Fibroblast of lung (primary cell): ENCODE measurements at regions not wholly inside any gene's neighbourhood (a gene's known extent, or its start where the extent isn't known, plus 50 kb on each side); places are given as distances from the start of the nearest gene placed in this dataset.

ENCODE experiments used
- DNase-seq, 2 donors: peaks; one replicate each; pipeline versions ENCODE4 v3.0.0 to v3.0.0-alpha.2; 2010; ENCODE audit warnings: low read depth in 2 of 2
- H2AFZ ChIP-seq: 2 replicates; pipeline ENCODE4 v1.5.1; 2012; ENCODE audit warnings: low read length, control low read depth, inconsistent platforms
- H3K27ac ChIP-seq: 2 replicates; pipeline ENCODE4 v1.5.1; 2011; ENCODE audit warnings: low read length, control low read depth; ENCODE audit not compliant: insufficient read depth
- H3K27me3 ChIP-seq: 2 replicates; pipeline ENCODE4 v1.5.1; 2011; ENCODE audit warnings: mild to moderate bottlenecking, low read length; ENCODE audit not compliant: control insufficient read depth, insufficient read depth
- H3K36me3 ChIP-seq: 2 replicates; pipeline ENCODE4 v1.5.1; 2011; ENCODE audit warnings: low read length; ENCODE audit not compliant: control insufficient read depth, insufficient read depth
- H3K4me1 ChIP-seq: 2 replicates; pipeline ENCODE4 v1.5.1; 2011; ENCODE audit warnings: low read length; ENCODE audit not compliant: control insufficient read depth, insufficient read depth; ENCODE audit errors: extremely low read depth
- H3K4me2 ChIP-seq: 2 replicates; pipeline ENCODE4 v1.5.1; 2011; ENCODE audit warnings: low read length, control low read depth; ENCODE audit not compliant: insufficient read depth; ENCODE audit errors: extremely low read depth
- H3K4me3 ChIP-seq, 4 experiments: fragments of 200-600 bp in 1 of 4; sonication (generic) in 1 of 4; replicated peaks in 1 of 4; 2 replicates each; pipeline ENCODE4 v1.5.1; 2011 to 2016; ENCODE audit warnings: low read length in 4 of 4, low read depth in 3 of 4, mild to moderate bottlenecking in 3 of 4, control low read depth in 2 of 4, inconsistent platforms in 1 of 4, mixed read lengths in 1 of 4; ENCODE audit not compliant: insufficient read depth in 1 of 4; ENCODE audit errors: control extremely low read depth in 1 of 4
- H3K79me2 ChIP-seq: 2 replicates; pipeline ENCODE4 v1.5.1; 2012; ENCODE audit warnings: mild to moderate bottlenecking, low read length, inconsistent platforms; ENCODE audit not compliant: control insufficient read depth, insufficient read depth
- H3K9ac ChIP-seq: 2 replicates; pipeline ENCODE4 v1.5.1; 2011; ENCODE audit warnings: mild to moderate bottlenecking, low read length, control low read depth; ENCODE audit not compliant: insufficient read depth
- H3K9me3 ChIP-seq: 2 replicates; pipeline ENCODE4 v1.5.1; 2012; ENCODE audit warnings: low read depth, low read length; ENCODE audit not compliant: control insufficient read depth, insufficient read depth
- H4K20me1 ChIP-seq: 2 replicates; pipeline ENCODE4 v1.5.1; 2011; ENCODE audit warnings: low read length; ENCODE audit not compliant: control insufficient read depth, insufficient read depth; ENCODE audit errors: extremely low read depth
- CTCF ChIP-seq, 2 donors: IDR thresholded peaks in 1 of 2; conservative IDR thresholded peaks in 1 of 2; 1 replicate in 1 of 2; 2 replicates in 1 of 2; pipeline ENCODE4 v1.5.1; 2011 to 2012; ENCODE audit warnings: low read length in 2 of 2, control low read depth in 1 of 2, inconsistent platforms in 1 of 2, low read depth in 1 of 2, mild to moderate bottlenecking in 1 of 2
- EZH2 ChIP-seq: IDR thresholded peaks from 2 replicates; pipeline ENCODE4 v1.5.1; 2012; ENCODE audit warnings: low read length, control low read depth, mild to moderate bottlenecking; ENCODE audit errors: missing control alignments

DNA sequence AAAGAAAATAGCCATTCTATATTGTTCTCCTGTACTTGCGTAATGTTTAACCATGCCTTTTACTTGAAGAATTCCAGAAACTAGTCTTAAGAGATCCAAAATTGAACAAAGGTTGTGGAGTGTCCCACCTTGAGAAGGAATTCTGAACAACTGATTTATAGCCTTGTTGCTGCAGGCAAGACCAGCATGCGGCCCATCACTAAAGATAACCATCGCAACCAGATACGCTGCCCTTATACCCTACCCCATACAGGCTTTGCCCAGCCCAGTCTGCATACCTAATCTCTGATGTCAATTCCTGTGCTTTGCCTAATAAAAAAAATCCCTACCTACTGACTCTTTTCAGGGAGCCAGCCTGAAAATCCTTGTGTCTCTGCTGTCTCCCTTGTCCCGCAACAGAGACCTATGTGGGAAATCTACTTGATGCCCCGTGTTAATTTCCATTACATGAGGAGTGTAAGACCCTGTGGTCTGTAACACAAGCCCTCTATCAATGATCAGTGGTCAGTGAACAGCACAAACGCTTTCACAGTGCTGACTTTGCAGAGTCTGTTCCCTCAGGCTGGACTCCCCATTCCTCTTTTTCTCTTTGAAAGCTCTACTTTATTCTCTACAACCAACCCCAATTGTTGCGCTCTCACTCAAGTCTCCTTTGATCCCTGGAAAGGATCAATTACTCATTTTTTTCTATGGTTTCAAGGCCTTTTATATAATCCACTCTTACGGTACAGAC, 125.7 kb upstream of the BTBD3 start:
- Histone ChIP-seq H3K4me1 (no peaks in the 10 kb centered on the region), H3K27me3 (no peaks in the 10 kb centered on the region), H3K27ac (no peak overlapping the region), H3K36me3 (no peaks in the 10 kb centered on the region), H3K9ac (no peak overlapping the region), H3K4me3 (no peak overlapping the region), H3K4me2 (no peak overlapping the region), H2AFZ (no peak overlapping the region), H3K79me2 (no peaks in the 10 kb centered on the region), H4K20me1 (no peaks in the 10 kb centered on the region), H3K9me3 (no peaks in the 10 kb centered on the region)
- TF ChIP-seq EZH2 (no peak), CTCF (conservative IDR thresholded peaks at IDR 0.05 in 1 of 2, IDR thresholded peaks at IDR 0.05 in 1 of 2; ENCODE audit: low read depth in 1 of 2, low read length in 2 of 2) (no peak)
- DNase-seq: no peak

DNA sequence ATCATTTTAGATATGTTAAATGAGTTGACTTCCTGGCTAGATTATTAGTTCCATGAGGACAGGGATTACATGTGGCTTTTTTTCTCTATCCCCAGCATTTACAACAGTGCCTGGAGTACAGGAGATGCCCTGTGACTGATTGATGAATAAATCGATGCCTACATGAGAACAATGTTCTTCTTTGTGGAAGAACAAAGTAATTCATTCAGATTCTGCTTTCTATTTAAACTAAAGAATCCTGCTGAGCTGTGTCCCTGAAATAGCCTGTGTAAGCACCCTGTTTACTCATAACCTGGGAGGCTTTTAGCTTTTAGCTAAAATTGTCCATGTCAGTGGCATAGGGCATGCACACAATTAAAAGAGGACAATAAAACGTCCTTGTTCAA, 125.1 kb upstream of the BTBD3 start:
- no peak overlapping the region for H2AFZ ChIP-seq
- H3K79me2 ChIP-seq: no peaks in the 10 kb centered on the region
- TF ChIP-seq CTCF (conservative IDR thresholded peaks at IDR 0.05 in 1 of 2, IDR thresholded peaks at IDR 0.05 in 1 of 2; ENCODE audit: low read depth in 1 of 2, low read length in 2 of 2) (no peak), EZH2 (no peak)
- H3K27me3 ChIP-seq: no peaks in the 10 kb centered on the region
- H3K4me2 ChIP-seq: no peak overlapping the region
- no peaks in the 10 kb centered on the region for H4K20me1 ChIP-seq
- H3K4me1 ChIP-seq: no peaks in the 10 kb centered on the region
- H3K36me3 ChIP-seq: no peaks in the 10 kb centered on the region
- no peak overlapping the region for H3K9ac ChIP-seq
- H3K4me3 ChIP-seq: no peak overlapping the region
- H3K9me3 ChIP-seq: no peaks in the 10 kb centered on the region
- no peak for DNase-seq
- no peak overlapping the region for H3K27ac ChIP-seq

DNA sequence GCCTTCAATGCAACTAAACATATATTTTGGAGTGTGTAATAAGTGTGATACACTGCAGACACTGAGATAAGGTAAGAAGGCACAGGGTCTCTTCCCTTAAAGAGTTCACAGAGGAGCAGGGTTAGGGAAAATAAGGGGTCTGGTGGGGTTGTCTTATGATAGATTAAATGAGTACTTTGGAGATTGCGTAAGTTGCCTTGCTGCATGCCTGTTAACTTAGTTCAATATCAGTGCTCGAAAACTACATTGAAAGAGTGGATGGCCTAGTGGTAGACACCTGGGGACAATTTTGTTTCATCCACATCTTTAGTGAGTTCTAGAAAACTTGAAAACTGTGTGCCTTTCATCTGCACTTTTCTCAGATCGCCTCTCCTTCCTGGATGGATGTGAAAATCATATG, 123.2 kb upstream of the BTBD3 start:
- H3K4me2 ChIP-seq: no peak overlapping the region
- H3K9me3 ChIP-seq: no peaks in the 10 kb centered on the region
- no peak overlapping the region for H3K4me3 ChIP-seq
- no peak overlapping the region for H3K27ac ChIP-seq
- no peak for TF ChIP-seq CTCF (conservative IDR thresholded peaks at IDR 0.05 in 1 of 2, IDR thresholded peaks at IDR 0.05 in 1 of 2; ENCODE audit: low read depth in 1 of 2, low read length in 2 of 2)
- no peak for TF ChIP-seq EZH2
- H3K79me2 ChIP-seq: no peaks in the 10 kb centered on the region
- no peak overlapping the region for H3K9ac ChIP-seq
- H3K27me3 ChIP-seq: no peaks in the 10 kb centered on the region
- no peaks in the 10 kb centered on the region for H4K20me1 ChIP-seq
- DNase-seq: no peak
- no peaks in the 10 kb centered on the region for H3K36me3 ChIP-seq
- H3K4me1 ChIP-seq: no peaks in the 10 kb centered on the region
- no peak overlapping the region for H2AFZ ChIP-seq
